Fibroblast of lung (primary cell): ENCODE measurements at regions not wholly inside any gene's neighbourhood (a gene's known extent, or its start where the extent isn't known, plus 50 kb on each side); places are given as distances from the start of the nearest gene placed in this dataset.

Source experiments
- EZH2 ChIP-seq: IDR thresholded peaks from 2 replicates; pipeline ENCODE4 v1.5.1; 2012; ENCODE audit warnings: low read length, control low read depth, mild to moderate bottlenecking; ENCODE audit errors: missing control alignments
- TF ChIP-seq, protein P1 (sequence below), 2 donors: IDR thresholded peaks in 1 of 2; conservative IDR thresholded peaks in 1 of 2; 1 replicate in 1 of 2; 2 replicates in 1 of 2; pipeline ENCODE4 v1.5.1; 2011 to 2012; ENCODE audit warnings: low read length in 2 of 2, control low read depth in 1 of 2, inconsistent platforms in 1 of 2, low read depth in 1 of 2, mild to moderate bottlenecking in 1 of 2

DNA sequence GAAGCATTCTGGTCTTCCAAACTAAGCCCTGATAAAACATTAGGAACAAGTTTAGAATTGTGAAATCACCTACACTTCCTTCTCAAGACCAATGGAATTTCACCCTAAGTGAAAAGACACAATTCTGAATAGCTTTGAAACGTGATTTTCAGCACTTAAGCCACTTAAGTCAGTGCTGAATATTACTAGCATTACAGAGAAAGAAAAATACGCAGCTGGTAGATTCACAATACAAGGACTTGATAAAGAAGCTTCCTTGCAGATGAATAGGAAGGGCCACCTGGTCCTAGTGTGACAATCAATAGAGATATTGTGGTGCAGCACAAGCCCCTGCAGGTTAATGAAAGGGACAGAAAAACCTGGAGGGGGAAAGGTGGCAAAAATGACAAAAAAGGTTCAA is 353.1 kb upstream of the ALCAM start:
- TF ChIP-seq, protein P1, sequence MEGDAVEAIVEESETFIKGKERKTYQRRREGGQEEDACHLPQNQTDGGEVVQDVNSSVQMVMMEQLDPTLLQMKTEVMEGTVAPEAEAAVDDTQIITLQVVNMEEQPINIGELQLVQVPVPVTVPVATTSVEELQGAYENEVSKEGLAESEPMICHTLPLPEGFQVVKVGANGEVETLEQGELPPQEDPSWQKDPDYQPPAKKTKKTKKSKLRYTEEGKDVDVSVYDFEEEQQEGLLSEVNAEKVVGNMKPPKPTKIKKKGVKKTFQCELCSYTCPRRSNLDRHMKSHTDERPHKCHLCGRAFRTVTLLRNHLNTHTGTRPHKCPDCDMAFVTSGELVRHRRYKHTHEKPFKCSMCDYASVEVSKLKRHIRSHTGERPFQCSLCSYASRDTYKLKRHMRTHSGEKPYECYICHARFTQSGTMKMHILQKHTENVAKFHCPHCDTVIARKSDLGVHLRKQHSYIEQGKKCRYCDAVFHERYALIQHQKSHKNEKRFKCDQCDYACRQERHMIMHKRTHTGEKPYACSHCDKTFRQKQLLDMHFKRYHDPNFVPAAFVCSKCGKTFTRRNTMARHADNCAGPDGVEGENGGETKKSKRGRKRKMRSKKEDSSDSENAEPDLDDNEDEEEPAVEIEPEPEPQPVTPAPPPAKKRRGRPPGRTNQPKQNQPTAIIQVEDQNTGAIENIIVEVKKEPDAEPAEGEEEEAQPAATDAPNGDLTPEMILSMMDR (conservative IDR thresholded peaks at IDR 0.05 in 1 of 2, IDR thresholded peaks at IDR 0.05 in 1 of 2; ENCODE audit: low read depth in 1 of 2, low read length in 2 of 2): no peak
- TF ChIP-seq EZH2: no peak
